Activated naive CD8-positive, alpha-beta T cell (primary cell): ENCODE measurements at regions not wholly inside any gene's neighbourhood (a gene's known extent, or its start where the extent isn't known, plus 50 kb on each side); places are given as distances from the start of the nearest gene placed in this dataset.
"Not testable (repeated sequence)": the region's sequence is repeated elsewhere in the genome, so short reads cannot be mapped to it uniquely, and the experiment has no call there.

ENCODE experiments used
- H3K27ac Mint-ChIP-seq: one replicate; pipeline ENCODE4 v1.8.0; 2021; ENCODE audit warnings: mixed read lengths
- H3K27me3 Mint-ChIP-seq: one replicate; pipeline ENCODE4 v1.8.0; 2021; ENCODE audit warnings: mixed read lengths
- H3K36me3 Mint-ChIP-seq: one replicate; pipeline ENCODE4 v1.8.0; 2021; ENCODE audit warnings: mixed read lengths
- H3K4me1 Mint-ChIP-seq: one replicate; pipeline ENCODE4 v1.8.0; 2021; ENCODE audit warnings: low read depth, mixed read lengths
- H3K4me3 Mint-ChIP-seq: one replicate; pipeline ENCODE4 v1.8.0; 2021; ENCODE audit warnings: mild to moderate bottlenecking, mixed read lengths
- H3K9me3 Mint-ChIP-seq: one replicate; pipeline ENCODE4 v1.8.0; 2021; ENCODE audit warnings: low read depth, mixed read lengths

DNA sequence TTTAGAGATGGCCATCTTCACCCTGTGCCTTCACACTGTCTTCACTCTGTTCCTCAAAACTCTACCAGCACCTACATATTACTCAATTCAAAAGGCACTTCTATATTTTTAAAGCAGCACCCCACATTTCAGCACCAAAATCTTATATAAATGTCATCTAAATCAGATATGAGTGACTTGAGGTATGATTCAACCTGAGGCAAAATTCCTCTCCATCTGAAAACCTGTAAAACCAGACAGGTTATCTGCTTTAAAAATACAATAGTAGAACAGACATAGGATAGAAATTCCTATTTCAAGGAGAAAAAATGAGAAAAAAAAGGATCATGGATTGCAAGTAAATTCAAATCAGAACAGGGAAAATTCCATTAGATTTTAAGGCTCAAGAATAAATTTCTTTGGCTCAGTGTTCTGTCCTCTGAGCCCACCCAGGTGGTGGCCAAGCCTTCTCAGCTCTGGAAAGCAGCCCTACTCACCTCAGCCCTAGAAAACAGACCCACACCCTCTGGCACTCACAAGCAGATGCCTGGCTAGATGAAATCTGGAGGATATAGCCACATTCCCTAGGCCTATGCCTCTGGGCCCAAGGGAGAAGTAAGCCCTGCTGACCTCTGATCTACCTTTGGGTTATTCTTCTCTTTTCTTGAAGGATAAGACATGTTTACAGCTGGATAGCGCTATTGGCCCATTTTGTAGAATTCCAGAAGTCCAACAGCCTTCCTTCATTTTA lies 211.1 kb upstream of the XIST start:
- Mint-ChIP-seq H3K36me3 (peaks cover 8% of the 10 kb centered on the region), H3K4me1 (no peaks in the 10 kb centered on the region), H3K27me3 (no peaks in the 10 kb centered on the region), H3K4me3 (no peak overlapping the region), H3K9me3 (peaks cover 6% of the 10 kb centered on the region), H3K27ac (no peak overlapping the region)

DNA sequence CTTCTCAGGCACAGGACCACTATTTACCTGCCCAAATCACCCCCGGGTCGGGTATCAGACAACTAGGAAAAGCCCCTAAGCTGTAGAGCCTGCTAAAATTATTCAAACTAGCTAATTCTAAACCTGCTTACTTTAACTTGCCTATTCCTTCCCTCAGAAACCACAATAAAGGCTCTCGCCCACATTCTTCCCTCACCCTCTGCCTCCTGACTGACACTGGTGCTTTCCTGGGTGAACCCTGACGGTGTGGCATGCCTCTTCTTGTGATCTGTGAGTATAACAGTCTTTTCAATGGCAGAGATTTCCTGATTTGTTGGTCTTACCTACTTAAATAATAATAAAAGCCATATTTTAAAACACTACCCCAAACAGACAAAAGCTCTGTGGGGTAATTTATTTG lies 209.4 kb upstream of the XIST start:
- Mint-ChIP-seq H3K4me1 (no peaks in the 10 kb centered on the region), H3K9me3 (no peaks in the 10 kb centered on the region), H3K27me3 (no peaks in the 10 kb centered on the region), H3K27ac (no peak overlapping the region), H3K4me3 (no peak overlapping the region), H3K36me3 (peaks cover 2% of the 10 kb centered on the region)

DNA sequence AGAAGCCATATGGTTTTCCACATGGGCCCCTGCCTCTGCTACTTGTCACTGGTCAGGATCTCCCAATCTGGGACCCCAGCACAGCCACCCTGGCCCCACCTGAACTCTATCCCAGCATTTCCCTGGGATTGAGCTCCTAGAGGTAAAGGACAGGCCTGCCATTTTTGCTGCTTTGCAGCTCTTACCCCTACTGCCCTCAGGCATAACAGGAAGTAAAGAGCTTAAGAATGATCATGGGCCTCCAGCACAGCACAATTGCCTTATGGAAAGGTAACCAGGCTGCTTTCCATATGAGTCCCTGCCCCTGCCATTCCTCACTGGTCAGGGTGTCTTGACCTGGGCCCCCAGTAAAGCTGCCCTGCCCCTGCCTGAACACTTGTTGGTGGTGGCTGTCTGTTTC lies 196.6 kb upstream of the XIST start:
- no peak overlapping the region for H3K27ac Mint-ChIP-seq
- no peaks in the 10 kb centered on the region for H3K9me3 Mint-ChIP-seq
- peaks cover 2% of the 10 kb centered on the region for H3K36me3 Mint-ChIP-seq
- H3K27me3 Mint-ChIP-seq: no peaks in the 10 kb centered on the region
- no peak overlapping the region for H3K4me3 Mint-ChIP-seq
- H3K4me1 Mint-ChIP-seq: no peaks in the 10 kb centered on the region

DNA sequence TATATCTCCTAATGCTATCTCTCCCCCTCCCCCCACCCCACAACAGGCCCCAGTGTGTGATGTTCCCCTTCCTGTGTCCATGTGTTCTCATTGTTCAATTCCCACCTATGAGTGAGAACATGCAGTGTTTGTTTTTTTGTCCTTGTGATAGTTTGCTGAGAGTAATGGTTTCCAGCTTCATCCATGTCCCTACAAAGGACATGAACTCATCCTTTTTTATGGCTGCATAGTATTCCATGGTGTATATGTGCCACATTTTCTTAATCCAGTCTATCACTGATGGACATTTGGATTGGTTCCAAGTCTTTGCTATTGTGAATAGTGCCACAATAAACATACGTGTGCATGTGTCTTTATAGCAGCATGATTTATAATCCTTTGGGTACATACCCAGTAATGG lies 181.6 kb upstream of the XIST start:
- not testable (repeated sequence) for H3K4me1 Mint-ChIP-seq, H3K9me3 Mint-ChIP-seq, H3K36me3 Mint-ChIP-seq, H3K27me3 Mint-ChIP-seq, H3K27ac Mint-ChIP-seq, H3K4me3 Mint-ChIP-seq

DNA sequence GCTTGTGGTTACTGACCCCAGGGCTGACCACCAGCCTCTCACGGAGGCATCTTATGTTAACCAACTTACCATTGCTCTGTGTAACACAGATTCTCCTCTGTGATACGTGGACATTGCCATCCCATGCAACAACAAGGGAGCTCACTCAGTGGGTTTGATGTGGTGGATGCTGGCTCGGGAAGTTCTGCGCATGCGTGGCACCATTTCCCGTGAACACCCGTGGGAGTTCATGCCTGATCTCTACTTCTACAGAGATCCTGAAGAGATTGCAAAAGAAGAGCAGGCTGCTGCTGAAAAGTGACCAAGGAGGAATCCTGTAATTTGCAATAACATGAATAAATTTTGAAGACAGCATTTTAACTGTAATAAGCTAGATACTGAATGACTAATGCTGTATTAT lies 179.0 kb upstream of the XIST start:
- H3K36me3 Mint-ChIP-seq, H3K4me3 Mint-ChIP-seq, H3K27me3 Mint-ChIP-seq, H3K4me1 Mint-ChIP-seq, H3K9me3 Mint-ChIP-seq, H3K27ac Mint-ChIP-seq: not testable (repeated sequence)

DNA sequence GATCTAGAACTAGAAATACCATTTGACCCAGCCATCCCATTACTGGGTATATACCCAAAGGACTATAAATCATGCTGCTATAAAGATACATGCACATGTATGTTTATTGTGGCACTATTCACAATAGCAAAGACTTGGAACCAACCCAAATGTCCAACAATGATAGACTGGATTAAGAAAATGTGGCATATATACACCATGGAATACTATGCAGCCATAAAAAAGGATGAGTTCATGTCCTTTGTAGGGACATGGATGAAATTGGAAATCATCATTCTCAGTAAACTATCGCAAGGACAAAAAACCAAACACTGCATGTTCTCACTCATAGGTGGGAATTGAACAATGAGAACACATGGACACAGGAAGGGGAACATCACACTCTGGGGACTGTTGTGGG lies 178.3 kb upstream of the XIST start:
- not testable (repeated sequence) for H3K4me1 Mint-ChIP-seq, H3K27me3 Mint-ChIP-seq, H3K36me3 Mint-ChIP-seq, H3K9me3 Mint-ChIP-seq, H3K4me3 Mint-ChIP-seq, H3K27ac Mint-ChIP-seq

DNA sequence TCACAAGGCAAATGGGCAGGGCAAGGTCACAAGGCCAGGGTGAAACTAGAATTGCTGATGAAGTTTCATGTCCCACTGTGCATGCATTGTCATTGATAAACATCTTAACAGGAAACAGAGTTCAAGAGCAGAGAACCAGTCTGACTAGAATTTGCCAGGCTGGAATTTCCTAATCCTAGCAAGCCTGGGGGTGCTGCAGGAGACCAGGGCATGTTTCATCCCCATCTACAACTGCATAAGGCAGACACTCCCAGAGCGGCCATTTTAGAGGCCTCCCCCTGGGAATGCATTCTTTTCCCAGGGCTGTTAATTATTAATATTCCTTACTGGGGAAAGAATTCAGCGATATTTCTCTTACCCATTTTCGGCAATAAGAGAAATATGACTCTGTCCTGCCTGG lies 172.6 kb upstream of the XIST start:
- H3K36me3 Mint-ChIP-seq, H3K27me3 Mint-ChIP-seq, H3K4me3 Mint-ChIP-seq, H3K4me1 Mint-ChIP-seq, H3K27ac Mint-ChIP-seq, H3K9me3 Mint-ChIP-seq: not testable (repeated sequence)

DNA sequence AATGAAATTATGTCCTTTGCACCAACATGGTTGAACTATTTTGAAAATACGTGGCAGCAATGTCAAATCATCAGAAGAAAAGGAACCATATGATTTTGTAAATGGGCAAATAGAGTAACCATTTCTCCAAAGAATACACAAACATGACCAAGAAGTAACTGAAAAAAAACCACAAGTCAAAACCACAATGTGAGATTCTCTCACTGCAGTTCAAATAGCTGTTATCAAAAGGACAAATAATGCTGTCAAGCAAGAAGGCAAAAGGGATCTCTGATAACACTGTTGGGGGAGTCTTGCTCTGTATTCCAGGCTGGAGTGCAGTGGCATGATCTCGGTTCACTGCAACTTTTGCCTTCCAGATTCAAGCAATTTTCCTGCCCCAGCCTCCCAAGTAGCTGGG lies 170.7 kb upstream of the XIST start:
- Mint-ChIP-seq H3K27ac (no peak overlapping the region), H3K9me3 (no peaks in the 10 kb centered on the region), H3K4me1 (peaks cover 2% of the 10 kb centered on the region), H3K27me3 (no peaks in the 10 kb centered on the region), H3K4me3 (no peak overlapping the region), H3K36me3 (no peaks in the 10 kb centered on the region)

DNA sequence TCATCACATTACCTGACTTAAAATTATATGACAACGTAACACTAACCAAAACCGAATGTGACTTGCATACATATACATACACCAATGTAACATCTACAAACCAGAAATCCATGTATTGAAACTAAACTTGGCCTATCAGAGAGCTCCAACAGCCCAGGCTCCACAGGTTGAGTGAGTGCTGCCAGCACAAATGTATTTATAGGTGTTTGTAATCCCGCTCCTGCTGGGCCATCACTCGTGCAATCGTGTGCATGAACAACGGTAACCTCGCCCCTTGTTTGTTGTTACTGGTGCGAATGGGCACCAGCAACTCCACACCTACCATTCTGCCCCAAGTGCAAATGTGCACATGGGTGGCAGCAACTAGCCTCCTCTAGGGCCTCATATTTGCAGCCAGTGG lies 165.7 kb upstream of the XIST start:
- Mint-ChIP-seq H3K27me3 (no peaks in the 10 kb centered on the region), H3K27ac (no peak overlapping the region), H3K36me3 (no peaks in the 10 kb centered on the region), H3K4me1 (peaks cover 4% of the 10 kb centered on the region), H3K9me3 (no peaks in the 10 kb centered on the region), H3K4me3 (no peak overlapping the region)

DNA sequence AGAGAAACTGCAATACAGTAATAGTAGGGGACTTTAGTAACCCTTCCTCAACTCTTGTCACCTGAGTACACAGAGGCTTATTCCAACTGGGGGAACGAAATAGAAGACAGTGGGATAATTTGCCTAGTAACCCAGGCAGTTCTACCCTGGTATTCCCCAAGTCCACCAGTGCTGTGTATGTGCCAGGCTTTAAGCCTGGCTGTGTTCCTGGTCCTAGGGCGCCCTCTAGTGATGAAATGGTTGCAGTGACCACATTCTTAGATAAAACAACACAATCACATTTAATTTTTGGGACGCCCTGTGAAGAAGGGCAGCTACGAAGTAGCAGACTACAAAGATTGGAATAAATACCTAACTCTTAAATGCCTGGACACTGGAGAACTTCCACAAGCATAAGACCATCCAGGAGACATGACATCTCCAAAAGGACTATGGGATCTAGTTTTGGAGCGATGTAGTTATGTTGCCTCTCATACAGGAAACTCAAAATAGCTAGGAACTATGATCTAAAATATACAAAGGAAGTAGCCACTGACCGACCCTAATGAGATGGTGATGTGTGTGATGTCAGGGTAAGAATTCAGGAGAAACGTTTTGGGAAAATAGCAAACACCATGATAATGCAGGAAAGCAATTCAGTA lies 163.0 kb upstream of the XIST start:
- Mint-ChIP-seq H3K36me3 (no peaks in the 10 kb centered on the region), H3K4me3 (no peak overlapping the region), H3K27ac (no peak overlapping the region), H3K27me3 (no peaks in the 10 kb centered on the region), H3K4me1 (peaks cover 2% of the 10 kb centered on the region), H3K9me3 (no peaks in the 10 kb centered on the region)

DNA sequence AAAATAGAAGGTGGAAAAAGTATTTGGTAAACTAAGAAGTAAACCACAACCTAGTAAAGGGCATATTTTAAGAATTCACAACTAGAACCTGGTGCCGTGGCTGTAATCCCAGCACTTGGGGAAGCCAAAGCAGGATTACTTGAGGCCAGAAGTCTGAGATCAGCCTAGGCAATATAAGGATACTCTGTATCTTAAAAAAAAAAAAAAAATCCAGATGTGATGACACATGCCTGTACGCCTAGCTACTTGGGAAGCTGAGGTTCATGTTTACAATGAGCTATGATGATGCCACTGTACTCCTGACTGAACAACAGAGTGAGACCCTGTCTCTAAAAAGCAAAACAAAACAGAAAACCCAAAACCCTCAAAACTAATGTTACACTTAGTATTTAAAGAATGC lies 156.5 kb upstream of the XIST start:
- no peaks in the 10 kb centered on the region for H3K27me3 Mint-ChIP-seq
- no peaks in the 10 kb centered on the region for H3K9me3 Mint-ChIP-seq
- no peak overlapping the region for H3K27ac Mint-ChIP-seq
- peaks cover 8% of the 10 kb centered on the region for H3K36me3 Mint-ChIP-seq
- peaks cover 2% of the 10 kb centered on the region for H3K4me1 Mint-ChIP-seq
- H3K4me3 Mint-ChIP-seq: no peak overlapping the region

DNA sequence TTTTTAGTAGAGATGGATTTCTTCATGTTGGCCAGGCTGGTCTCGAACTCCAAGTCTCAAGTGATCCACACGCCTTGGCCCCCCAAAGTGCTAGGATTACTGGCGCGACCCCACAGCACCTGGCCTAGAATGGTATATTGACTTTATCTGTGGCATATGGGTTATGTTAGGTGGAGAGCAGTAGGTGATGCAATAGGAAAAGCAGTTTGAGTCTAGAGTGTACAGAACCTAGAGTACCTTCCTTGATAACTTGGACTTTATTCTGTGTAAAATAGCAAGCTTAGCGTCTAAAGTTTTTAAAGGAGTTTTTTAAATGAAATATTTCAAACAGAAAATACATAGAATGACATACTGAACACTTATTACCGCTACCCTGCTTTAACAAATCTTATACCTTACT lies 139.5 kb upstream of the XIST start:
- H3K27me3 Mint-ChIP-seq: no peaks in the 10 kb centered on the region
- H3K9me3 Mint-ChIP-seq: no peaks in the 10 kb centered on the region
- H3K4me3 Mint-ChIP-seq: no peak overlapping the region
- peaks cover 5% of the 10 kb centered on the region for H3K4me1 Mint-ChIP-seq
- H3K27ac Mint-ChIP-seq: no peak overlapping the region
- H3K36me3 Mint-ChIP-seq: peaks cover 17% of the 10 kb centered on the region

DNA sequence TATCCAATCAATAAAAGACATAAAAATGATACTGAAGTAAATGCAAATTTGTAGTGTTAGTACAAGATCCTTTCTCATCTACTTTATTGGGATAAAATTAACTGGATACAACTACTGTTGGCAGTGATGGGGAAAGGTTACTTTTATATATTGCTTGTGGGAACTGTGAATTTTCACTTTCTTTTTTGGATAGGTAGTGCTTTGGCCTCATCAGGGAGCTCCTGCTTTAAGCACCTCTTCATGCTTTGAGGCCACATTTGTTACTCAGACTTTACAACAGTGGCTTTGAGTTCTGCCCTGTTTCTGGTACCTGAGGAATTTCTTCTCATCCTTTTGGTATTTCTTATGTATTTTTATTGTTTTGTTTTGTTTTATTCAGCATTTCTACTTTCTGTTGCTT lies 134.7 kb upstream of the XIST start:
- no peaks in the 10 kb centered on the region for H3K9me3 Mint-ChIP-seq
- H3K4me3 Mint-ChIP-seq: no peak overlapping the region
- H3K4me1 Mint-ChIP-seq: peaks cover 6% of the 10 kb centered on the region
- H3K27ac Mint-ChIP-seq: no peak overlapping the region
- no peaks in the 10 kb centered on the region for H3K27me3 Mint-ChIP-seq
- peaks cover 8% of the 10 kb centered on the region for H3K36me3 Mint-ChIP-seq

DNA sequence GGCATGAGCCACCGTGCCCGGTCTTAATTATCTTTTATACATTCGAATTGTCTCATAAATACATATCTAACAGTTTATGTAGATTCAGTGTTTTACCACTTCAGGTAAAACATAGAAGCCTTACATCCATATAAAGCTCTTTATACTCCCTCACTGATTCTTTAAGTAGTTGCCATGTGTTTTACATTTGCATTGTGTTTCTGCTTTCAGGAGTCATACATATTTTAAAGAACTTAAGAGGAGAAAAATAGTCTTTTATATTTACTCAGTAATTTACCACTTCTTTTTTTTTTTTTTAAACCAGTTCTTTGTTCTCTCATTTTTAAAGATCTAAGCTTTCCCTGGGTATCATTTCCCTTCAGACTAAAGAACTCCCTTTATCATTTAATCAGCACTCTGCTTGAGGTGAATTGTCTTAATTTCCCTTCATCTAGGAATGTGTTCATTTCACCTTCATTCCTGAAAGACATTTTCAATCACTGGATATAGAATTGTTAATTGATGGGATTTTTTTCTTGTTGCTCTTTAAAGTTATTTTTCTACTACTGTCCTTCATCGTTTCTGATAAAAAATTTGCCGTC lies 127.1 kb upstream of the XIST start:
- H3K27ac Mint-ChIP-seq: no peak overlapping the region

DNA sequence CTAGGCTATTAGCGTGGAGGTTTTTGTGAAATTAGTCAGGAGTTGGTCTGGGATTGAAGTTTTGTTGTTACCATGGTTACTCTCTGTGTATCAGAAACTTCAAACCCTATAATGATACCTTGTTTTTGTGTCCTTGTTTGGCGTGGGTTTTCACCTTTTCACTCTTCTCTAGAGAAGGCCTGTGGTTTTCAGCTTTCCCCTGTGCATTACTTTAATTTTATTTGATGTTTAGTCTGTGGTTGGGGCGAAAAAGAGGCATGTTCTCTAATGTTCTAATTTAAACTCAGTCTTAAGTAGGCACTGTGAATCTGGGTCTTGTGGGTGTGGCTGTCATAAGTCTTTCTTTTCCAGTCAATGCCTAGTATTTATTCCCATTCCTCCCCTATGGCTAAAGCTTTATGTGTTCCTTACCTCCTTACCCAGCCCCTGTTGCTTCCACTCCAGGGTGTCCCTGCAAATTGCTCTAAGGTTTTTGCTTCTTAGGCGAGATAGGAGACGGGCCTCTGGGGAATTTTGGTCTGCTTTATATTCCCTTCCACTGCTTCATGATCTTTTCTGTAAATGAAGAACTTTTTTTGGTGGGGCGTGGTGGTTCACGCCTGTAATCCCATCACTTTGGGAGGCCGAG lies 125.1 kb upstream of the XIST start:
- Mint-ChIP-seq H3K27me3 (no peaks in the 10 kb centered on the region), H3K4me3 (peak overlapping the region; percentile 60), H3K36me3 (peaks cover 5% of the 10 kb centered on the region), H3K4me1 (peaks cover 62% of the 10 kb centered on the region), H3K9me3 (no peaks in the 10 kb centered on the region), H3K27ac (peak overlapping the region; percentile 37)

More for the DNA sequence above, 127.1 kb upstream of the XIST start:
- Mint-ChIP-seq H3K9me3 (no peaks in the 10 kb centered on the region), H3K4me1 (peaks cover 51% of the 10 kb centered on the region), H3K4me3 (no peak overlapping the region), H3K36me3 (peaks cover 4% of the 10 kb centered on the region), H3K27me3 (no peaks in the 10 kb centered on the region)
